Activated CD4-positive, alpha-beta memory T cell treated with anti-CD3 and anti-CD28 coated beads for 36 hours (primary cell): ENCODE measurements at regions not wholly inside any gene's neighbourhood (a gene's known extent, or its start where the extent isn't known, plus 50 kb on each side); places are given as distances from the start of the nearest gene placed in this dataset.

ENCODE experiments used
- CTCF ChIA-PET: fragments of 350-600 bp; sonication (Branson Sonifier 250); formaldehyde crosslinking; loops from one replicate; lab custom pipeline; 2021; ENCODE audit warnings: antibody characterized with exemption, inconsistent platforms; lab: Charles Lee
- POLR2A ChIA-PET: fragments of 350-600 bp; sonication (Branson Sonifier 250); formaldehyde crosslinking; loops from one replicate; lab custom pipeline; 2021; ENCODE audit warnings: antibody characterized with exemption; lab: Charles Lee
- DNase-seq: peaks from one replicate; pipeline ENCODE4 v3.0.0-alpha.2; 2020
- H3K27ac Mint-ChIP-seq: one replicate; pipeline ENCODE4 v1.8.0; 2021; ENCODE audit warnings: mixed read lengths
- H3K27me3 Mint-ChIP-seq: one replicate; pipeline ENCODE4 v1.8.0; 2021; ENCODE audit warnings: mixed read lengths
- H3K36me3 Mint-ChIP-seq: one replicate; pipeline ENCODE4 v1.8.0; 2021; ENCODE audit warnings: mixed read lengths
- H3K4me1 Mint-ChIP-seq: one replicate; pipeline ENCODE4 v1.8.0; 2021; ENCODE audit warnings: low read depth, mixed read lengths
- H3K4me3 Mint-ChIP-seq: one replicate; pipeline ENCODE4 v1.8.0; 2021; ENCODE audit warnings: mild to moderate bottlenecking, mixed read lengths
- H3K9me3 Mint-ChIP-seq: one replicate; pipeline ENCODE4 v1.8.0; 2021; ENCODE audit warnings: mixed read lengths
- intact Hi-C: fragments of 100-400 bp; cut with micrococcal nuclease; formaldehyde crosslinking; loops from one replicate; pipeline ENCODE4 v1.15.1; 2023

- peaks cover 2% of the 10 kb centered on the region for H3K27me3 Mint-ChIP-seq
- ChIA-PET POLR2A (no interaction called here), CTCF (interaction anchor here (0.6 to 1.3 kb wide), 4 partner anchors 18 to 1242 kb away, joined by 3 to 9 read pairs (median 4); no protein-coding TSS in a partner anchor)
- intact Hi-C loops, result no loop called here
- no peak overlapping the region for H3K4me3 Mint-ChIP-seq
- DNase-seq, result no peak
- no peaks in the 10 kb centered on the region for H3K36me3 Mint-ChIP-seq
- H3K9me3 Mint-ChIP-seq, result no peaks in the 10 kb centered on the region
- H3K27ac Mint-ChIP-seq, result no peak overlapping the region
- H3K4me1 Mint-ChIP-seq, result no peaks in the 10 kb centered on the region
Measured at GRCh38 chr3:55180936-55181535, 253.2 kb upstream of the LRTM1 start.

GRCh38 chr3:55180161-55180560, 252.3 kb upstream of the LRTM1 start:
- H3K27ac Mint-ChIP-seq, result no peak overlapping the region

GRCh38 chr3:55178336-55178735, 250.5 kb upstream of the LRTM1 start:
- H3K27ac Mint-ChIP-seq, result no peak overlapping the region
- CTCF ChIA-PET, result no interaction called here
- no peak for DNase-seq

More at GRCh38 chr3:55180161-55180560, 252.3 kb upstream of the LRTM1 start:
- CTCF ChIA-PET, result interaction anchor here (1.3 kb wide), 1 partner anchor 1241 kb away, joined by 9 read pairs; no protein-coding TSS in a partner anchor
- no peaks in the 10 kb centered on the region for H3K36me3 Mint-ChIP-seq
- intact Hi-C loops, result no loop called here
- no peaks in the 10 kb centered on the region for H3K4me1 Mint-ChIP-seq
- H3K9me3 Mint-ChIP-seq, result no peaks in the 10 kb centered on the region
- POLR2A ChIA-PET, result no interaction called here
- no peak for DNase-seq
- H3K4me3 Mint-ChIP-seq, result no peak overlapping the region
- peaks cover 2% of the 10 kb centered on the region for H3K27me3 Mint-ChIP-seq

DNA sequence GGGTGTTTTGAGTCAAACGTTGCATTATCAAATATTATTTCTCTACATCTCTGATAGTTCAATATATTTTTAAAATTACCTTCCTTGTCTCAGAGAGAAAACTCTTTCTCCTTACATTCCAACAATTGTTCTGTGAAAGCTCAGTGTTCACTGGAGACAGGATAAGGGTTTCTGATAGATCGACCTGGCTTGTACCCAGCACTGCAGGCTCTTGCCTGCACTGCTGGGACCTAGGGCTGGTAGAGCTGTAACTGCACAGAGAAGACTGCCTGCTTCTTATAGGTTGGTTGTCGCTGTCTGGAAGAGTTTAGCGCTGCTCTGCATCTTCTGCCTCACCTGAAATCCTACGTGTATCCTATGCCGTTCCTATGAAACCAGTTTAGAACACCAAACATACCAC, 249.9 kb upstream of the LRTM1 start:
- Mint-ChIP-seq H3K9me3 (no peaks in the 10 kb centered on the region), H3K36me3 (no peaks in the 10 kb centered on the region), H3K27ac (no peak overlapping the region), H3K4me3 (no peak overlapping the region), H3K4me1 (no peaks in the 10 kb centered on the region), H3K27me3 (peaks cover 2% of the 10 kb centered on the region)
- CTCF ChIA-PET, result no interaction called here
- no peak for DNase-seq
- POLR2A ChIA-PET, result no interaction called here
- intact Hi-C loops, result no loop called here

More at GRCh38 chr3:55178336-55178735, 250.5 kb upstream of the LRTM1 start:
- POLR2A ChIA-PET, result interaction anchor here (0.5 kb wide), 1 partner anchor 45 kb away, joined by 3 read pairs; no protein-coding TSS in a partner anchor
- Mint-ChIP-seq H3K27me3 (peaks cover 2% of the 10 kb centered on the region), H3K4me1 (no peaks in the 10 kb centered on the region), H3K9me3 (no peaks in the 10 kb centered on the region), H3K4me3 (no peak overlapping the region), H3K36me3 (no peaks in the 10 kb centered on the region)
- intact Hi-C loops, result no loop called here

GRCh38 chr3:55175423-55175822, 247.6 kb upstream of the LRTM1 start:
- CTCF ChIA-PET, result no interaction called here
- no peak for DNase-seq
- intact Hi-C loops, result no loop called here
- peaks cover 2% of the 10 kb centered on the region for H3K9me3 Mint-ChIP-seq
- POLR2A ChIA-PET, result no interaction called here
- H3K36me3 Mint-ChIP-seq, result no peaks in the 10 kb centered on the region
- no peak overlapping the region for H3K27ac Mint-ChIP-seq
- no peak overlapping the region for H3K4me3 Mint-ChIP-seq
- no peaks in the 10 kb centered on the region for H3K4me1 Mint-ChIP-seq
- H3K27me3 Mint-ChIP-seq, result no peaks in the 10 kb centered on the region

GRCh38 chr3:55174747-55175146, 246.9 kb upstream of the LRTM1 start:
- POLR2A ChIA-PET, result no interaction called here
- DNase-seq, result no peak
- Mint-ChIP-seq H3K36me3 (no peaks in the 10 kb centered on the region), H3K4me1 (no peaks in the 10 kb centered on the region), H3K27me3 (no peaks in the 10 kb centered on the region), H3K27ac (no peak overlapping the region), H3K9me3 (peaks cover 2% of the 10 kb centered on the region), H3K4me3 (no peak overlapping the region)
- CTCF ChIA-PET, result no interaction called here
- intact Hi-C loops, result no loop called here

DNA sequence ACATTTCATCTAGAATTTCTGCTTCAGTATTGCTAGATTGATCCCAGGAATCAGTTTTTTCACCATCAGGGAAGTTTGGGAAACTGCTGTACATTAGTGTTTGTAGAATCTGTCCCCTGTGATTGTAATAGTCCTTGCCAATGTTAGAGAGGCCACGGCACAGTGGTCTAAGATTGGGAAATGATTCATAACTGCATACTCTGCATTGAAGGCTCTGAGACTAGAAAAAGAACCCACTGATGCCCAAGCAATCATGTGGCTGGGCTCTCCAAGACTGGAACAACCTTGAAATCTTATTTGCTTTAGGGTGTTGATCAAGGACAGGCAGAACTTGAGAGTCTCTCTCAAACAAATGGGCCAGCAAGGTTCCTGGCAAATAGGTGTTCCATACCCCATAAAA, 245.6 kb upstream of the LRTM1 start:
- Mint-ChIP-seq H3K4me1 (no peaks in the 10 kb centered on the region), H3K36me3 (no peaks in the 10 kb centered on the region), H3K27me3 (no peaks in the 10 kb centered on the region), H3K9me3 (peaks cover 2% of the 10 kb centered on the region), H3K27ac (no peak overlapping the region), H3K4me3 (no peak overlapping the region)
- DNase-seq, result no peak
- ChIA-PET POLR2A (no interaction called here), CTCF (no interaction called here)
- intact Hi-C loops, result no loop called here

DNA sequence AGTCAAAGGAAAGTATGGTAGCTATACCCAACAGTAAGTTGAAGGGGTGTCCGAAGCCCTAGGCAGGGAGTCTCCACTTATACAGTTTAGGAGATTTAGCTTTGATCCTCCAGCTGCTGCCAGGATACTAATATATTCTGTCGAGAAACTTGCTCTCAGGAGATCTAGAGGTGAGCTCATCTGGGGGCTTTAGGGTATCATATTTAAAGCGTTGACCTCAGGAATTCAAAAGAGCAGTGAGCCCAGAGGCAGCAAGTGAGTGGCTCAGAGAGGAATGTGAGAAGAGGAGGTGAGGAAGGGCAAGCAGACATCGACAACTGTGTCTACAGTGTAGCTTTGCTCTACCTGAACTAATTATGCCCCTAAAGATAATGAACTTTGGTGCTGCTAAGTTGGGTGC, 245.1 kb upstream of the LRTM1 start:
- ChIA-PET CTCF (no interaction called here), POLR2A (no interaction called here)
- H3K27ac Mint-ChIP-seq, result no peak overlapping the region
- DNase-seq, result no peak
- H3K4me3 Mint-ChIP-seq, result no peak overlapping the region
- H3K27me3 Mint-ChIP-seq, result no peaks in the 10 kb centered on the region
- peaks cover 4% of the 10 kb centered on the region for H3K9me3 Mint-ChIP-seq
- intact Hi-C loops, result no loop called here
- no peaks in the 10 kb centered on the region for H3K4me1 Mint-ChIP-seq
- H3K36me3 Mint-ChIP-seq, result no peaks in the 10 kb centered on the region

DNA sequence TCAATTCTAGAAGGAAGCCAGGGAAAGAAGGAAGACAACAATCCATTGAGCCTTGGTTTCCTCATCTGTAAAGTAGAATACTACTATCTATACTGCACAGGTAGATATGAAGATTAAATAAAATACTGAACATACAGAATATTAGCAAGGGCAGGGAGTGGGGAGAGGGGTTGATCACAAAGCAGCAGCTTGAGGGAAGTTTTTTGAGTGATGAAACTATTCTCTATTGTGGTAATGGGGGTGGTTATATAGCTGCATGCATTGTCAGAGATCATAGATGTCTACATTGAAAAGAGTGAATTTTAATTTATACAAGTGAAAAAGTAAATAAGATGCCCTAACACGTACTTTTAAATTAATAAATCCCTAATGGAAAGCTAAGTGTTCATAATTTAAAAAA, 242.6 kb upstream of the LRTM1 start:
- Mint-ChIP-seq H3K9me3 (peaks cover 4% of the 10 kb centered on the region), H3K36me3 (no peaks in the 10 kb centered on the region), H3K27me3 (no peaks in the 10 kb centered on the region), H3K27ac (no peak overlapping the region), H3K4me3 (no peak overlapping the region), H3K4me1 (no peaks in the 10 kb centered on the region)
- ChIA-PET CTCF (no interaction called here), POLR2A (no interaction called here)
- DNase-seq, result no peak
- intact Hi-C loops, result no loop called here

- H3K9me3 Mint-ChIP-seq, result peaks cover 4% of the 10 kb centered on the region
- no peaks in the 10 kb centered on the region for H3K36me3 Mint-ChIP-seq
- no peak overlapping the region for H3K4me3 Mint-ChIP-seq
- ChIA-PET POLR2A (no interaction called here), CTCF (no interaction called here)
- H3K27ac Mint-ChIP-seq, result no peak overlapping the region
- H3K27me3 Mint-ChIP-seq, result no peaks in the 10 kb centered on the region
- no peaks in the 10 kb centered on the region for H3K4me1 Mint-ChIP-seq
- DNase-seq, result no peak
- intact Hi-C loops, result no loop called here
Measured at GRCh38 chr3:55169608-55170072, 241.8 kb upstream of the LRTM1 start.

GRCh38 chr3:55169161-55169560, 241.3 kb upstream of the LRTM1 start:
- intact Hi-C loops, result no loop called here
- H3K9me3 Mint-ChIP-seq, result peaks cover 4% of the 10 kb centered on the region

GRCh38 chr3:55167586-55168317, 239.9 kb upstream of the LRTM1 start:
- H3K27ac Mint-ChIP-seq, result no peak overlapping the region
- DNase-seq, result no peak
- no peaks in the 10 kb centered on the region for H3K4me1 Mint-ChIP-seq
- no peaks in the 10 kb centered on the region for H3K36me3 Mint-ChIP-seq
- POLR2A ChIA-PET, result no interaction called here
- CTCF ChIA-PET, result no interaction called here
- intact Hi-C loops, result no loop called here
- H3K27me3 Mint-ChIP-seq, result no peaks in the 10 kb centered on the region
- peaks cover 7% of the 10 kb centered on the region for H3K9me3 Mint-ChIP-seq
- no peak overlapping the region for H3K4me3 Mint-ChIP-seq

More at GRCh38 chr3:55169161-55169560, 241.3 kb upstream of the LRTM1 start:
- no peak for DNase-seq
- POLR2A ChIA-PET, result no interaction called here
- Mint-ChIP-seq H3K27ac (no peak overlapping the region), H3K27me3 (no peaks in the 10 kb centered on the region), H3K4me3 (no peak overlapping the region), H3K4me1 (no peaks in the 10 kb centered on the region), H3K36me3 (no peaks in the 10 kb centered on the region)
- CTCF ChIA-PET, result no interaction called here
